Astrocyte (in vitro differentiated cells and primary cell): ENCODE measurements at regions not wholly inside any gene's neighbourhood (a gene's known extent, or its start where the extent isn't known, plus 50 kb on each side); places are given as distances from the start of the nearest gene placed in this dataset.

Experiments used
- DNase-seq: peaks from one replicate; pipeline ENCODE4 v3.0.0-alpha.2; 2010; ENCODE audit warnings: low read depth
- FAIRE-seq: peaks from 2 replicates; lab custom pipeline; 2011; peaks lifted over from hg19 to GRCh38; lab: Jason Lieb, UNC
- H2AFZ ChIP-seq: 2 replicates; pipeline ENCODE4 v1.6.0; 2012; ENCODE audit warnings: low read depth, low read length, inconsistent platforms
- H3K27ac ChIP-seq: 2 replicates; pipeline ENCODE4 v1.5.1; 2011; ENCODE audit warnings: low read depth, low read length, inconsistent platforms
- H3K27me3 ChIP-seq: 2 replicates; pipeline ENCODE4 v1.6.0; 2011; ENCODE audit warnings: low read length, inconsistent platforms; ENCODE audit not compliant: insufficient read depth
- H3K36me3 ChIP-seq: 2 replicates; pipeline ENCODE4 v1.5.1; 2011; ENCODE audit warnings: low read length, inconsistent platforms; ENCODE audit not compliant: insufficient read depth
- H3K4me1 ChIP-seq: 2 replicates; pipeline ENCODE4 v1.5.1; 2011; ENCODE audit warnings: low read length, inconsistent platforms; ENCODE audit not compliant: insufficient read depth
- H3K4me2 ChIP-seq: 2 replicates; pipeline ENCODE4 v1.6.0; 2012; ENCODE audit warnings: low read length, inconsistent platforms
- H3K4me3 ChIP-seq: 2 replicates; pipeline ENCODE4 v1.5.1; 2011; ENCODE audit warnings: low read depth, mild to moderate bottlenecking, low read length, inconsistent platforms; ENCODE audit not compliant: insufficient read depth
- H3K79me2 ChIP-seq: 2 replicates; pipeline ENCODE4 v1.6.0; 2012; ENCODE audit warnings: mild to moderate bottlenecking, low read length, inconsistent platforms; ENCODE audit not compliant: insufficient read depth
- H3K9ac ChIP-seq: 2 replicates; pipeline ENCODE4 v1.6.0; 2012; ENCODE audit warnings: mild to moderate bottlenecking, low read length, inconsistent platforms
- H3K9me3 ChIP-seq: 2 replicates; pipeline ENCODE4 v1.5.1; 2012; ENCODE audit warnings: low read depth, mild to moderate bottlenecking, low read length, inconsistent platforms; ENCODE audit not compliant: insufficient read depth
- H4K20me1 ChIP-seq: 2 replicates; pipeline ENCODE4 v1.6.0; 2012; ENCODE audit warnings: low read length, inconsistent platforms; ENCODE audit not compliant: insufficient read depth
- H3K27ac Mint-ChIP-seq: one replicate; pipeline ENCODE4 v1.8.0; 2021; ENCODE audit warnings: mild to moderate bottlenecking, mixed read lengths; ENCODE audit not compliant: unreplicated experiment
- H3K27me3 Mint-ChIP-seq: one replicate; pipeline ENCODE4 v1.8.0; 2021; ENCODE audit warnings: low read depth, mixed read lengths; ENCODE audit not compliant: unreplicated experiment
- H3K36me3 Mint-ChIP-seq: one replicate; pipeline ENCODE4 v1.8.0; 2021; ENCODE audit warnings: low read depth, mixed read lengths; ENCODE audit not compliant: unreplicated experiment
- H3K4me1 Mint-ChIP-seq: one replicate; pipeline ENCODE4 v1.8.0; 2021; ENCODE audit warnings: low read depth, mixed read lengths; ENCODE audit not compliant: unreplicated experiment
- H3K4me3 Mint-ChIP-seq: one replicate; pipeline ENCODE4 v1.8.0; 2021; ENCODE audit warnings: mild to moderate bottlenecking, moderate library complexity, mixed read lengths; ENCODE audit not compliant: unreplicated experiment
- H3K9me3 Mint-ChIP-seq: one replicate; pipeline ENCODE4 v1.8.0; 2021; ENCODE audit warnings: mild to moderate bottlenecking, mixed read lengths; ENCODE audit not compliant: unreplicated experiment
- EZH2 ChIP-seq: IDR thresholded peaks from 2 replicates; pipeline ENCODE4 v1.6.1; 2012; ENCODE audit warnings: mild to moderate bottlenecking, low read length, inconsistent platforms; ENCODE audit not compliant: insufficient read depth
- TF ChIP-seq, protein P1 (sequence below): IDR thresholded peaks from 2 replicates; pipeline ENCODE4 v1.5.1; 2011; ENCODE audit warnings: low read depth, mild to moderate bottlenecking, inconsistent platforms, low read length, moderate library complexity; ENCODE audit not compliant: insufficient read depth

DNA sequence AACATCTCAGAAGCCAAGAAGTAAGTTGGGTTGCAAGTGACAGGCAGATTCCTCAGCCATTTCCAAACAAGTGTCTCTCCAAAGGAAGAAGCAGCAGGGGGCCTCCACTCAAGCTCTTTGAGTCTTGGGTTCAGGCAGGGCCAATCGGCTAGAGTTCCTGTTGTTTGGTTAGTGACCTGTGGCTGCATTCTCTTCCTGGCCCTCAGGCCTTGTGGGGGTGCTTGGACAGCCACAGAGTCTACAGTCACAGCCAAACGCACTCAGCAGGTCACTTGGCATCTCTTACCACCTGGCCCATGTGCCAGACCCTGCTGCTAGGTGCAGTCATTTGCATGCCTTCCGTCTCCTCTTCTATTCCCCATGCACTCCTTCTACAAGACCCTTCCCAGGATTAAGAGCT is 353.9 kb downstream of the GRIN2B start:
- no peak for FAIRE-seq
- Histone ChIP-seq H3K9ac (no peak overlapping the region), H4K20me1 (no peaks in the 10 kb centered on the region), H3K9me3 (no peaks in the 10 kb centered on the region), H3K36me3 (no peaks in the 10 kb centered on the region), H3K4me3 (no peak overlapping the region), H3K4me2 (no peak overlapping the region), H2AFZ (no peak overlapping the region), H3K27ac (no peak overlapping the region), H3K27me3 (no peaks in the 10 kb centered on the region), H3K79me2 (no peaks in the 10 kb centered on the region), H3K4me1 (no peaks in the 10 kb centered on the region)
- DNase-seq = no peak
- TF ChIP-seq EZH2 = no peak
- TF ChIP-seq, protein P1, sequence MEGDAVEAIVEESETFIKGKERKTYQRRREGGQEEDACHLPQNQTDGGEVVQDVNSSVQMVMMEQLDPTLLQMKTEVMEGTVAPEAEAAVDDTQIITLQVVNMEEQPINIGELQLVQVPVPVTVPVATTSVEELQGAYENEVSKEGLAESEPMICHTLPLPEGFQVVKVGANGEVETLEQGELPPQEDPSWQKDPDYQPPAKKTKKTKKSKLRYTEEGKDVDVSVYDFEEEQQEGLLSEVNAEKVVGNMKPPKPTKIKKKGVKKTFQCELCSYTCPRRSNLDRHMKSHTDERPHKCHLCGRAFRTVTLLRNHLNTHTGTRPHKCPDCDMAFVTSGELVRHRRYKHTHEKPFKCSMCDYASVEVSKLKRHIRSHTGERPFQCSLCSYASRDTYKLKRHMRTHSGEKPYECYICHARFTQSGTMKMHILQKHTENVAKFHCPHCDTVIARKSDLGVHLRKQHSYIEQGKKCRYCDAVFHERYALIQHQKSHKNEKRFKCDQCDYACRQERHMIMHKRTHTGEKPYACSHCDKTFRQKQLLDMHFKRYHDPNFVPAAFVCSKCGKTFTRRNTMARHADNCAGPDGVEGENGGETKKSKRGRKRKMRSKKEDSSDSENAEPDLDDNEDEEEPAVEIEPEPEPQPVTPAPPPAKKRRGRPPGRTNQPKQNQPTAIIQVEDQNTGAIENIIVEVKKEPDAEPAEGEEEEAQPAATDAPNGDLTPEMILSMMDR = no peak
- no peaks in the 10 kb centered on the region for H3K9me3 Mint-ChIP-seq
- no peak overlapping the region for H3K4me3 Mint-ChIP-seq
- no peak overlapping the region for H3K27ac Mint-ChIP-seq
- H3K4me1 Mint-ChIP-seq = no peaks in the 10 kb centered on the region
- no peaks in the 10 kb centered on the region for H3K36me3 Mint-ChIP-seq
- H3K27me3 Mint-ChIP-seq = peaks cover 10% of the 10 kb centered on the region

DNA sequence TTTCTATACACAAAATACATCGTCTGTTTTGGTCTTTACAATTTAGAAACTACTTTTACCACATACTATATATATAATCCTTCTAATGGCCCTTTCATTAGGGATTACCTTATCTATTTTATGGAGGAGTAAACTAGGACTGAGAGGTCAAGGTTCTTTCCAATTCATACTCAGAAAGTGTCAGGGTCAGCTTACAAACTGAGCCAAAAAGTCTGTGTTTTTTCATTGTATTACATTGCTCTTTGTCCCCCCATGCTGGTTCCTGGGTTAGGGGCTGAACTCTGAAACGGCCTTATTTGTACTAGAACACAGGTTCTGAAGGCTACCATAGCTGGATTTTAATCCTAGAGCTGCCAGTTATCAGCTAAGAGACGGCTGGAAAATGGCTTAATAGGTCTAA is 368.1 kb downstream of the GRIN2B start:
- no peaks in the 10 kb centered on the region for H3K9me3 ChIP-seq
- no peaks in the 10 kb centered on the region for H3K79me2 ChIP-seq
- no peak for FAIRE-seq
- H3K36me3 ChIP-seq = no peaks in the 10 kb centered on the region
- no peak overlapping the region for H3K9ac ChIP-seq
- no peaks in the 10 kb centered on the region for H3K4me1 Mint-ChIP-seq
- no peaks in the 10 kb centered on the region for H4K20me1 ChIP-seq
- no peak overlapping the region for H3K4me3 ChIP-seq
- TF ChIP-seq EZH2 = no peak
- TF ChIP-seq, protein P1 = no peak
- H3K27ac Mint-ChIP-seq = no peak overlapping the region
- no peak overlapping the region for H3K4me3 Mint-ChIP-seq
- H3K4me2 ChIP-seq = no peak overlapping the region
- no peaks in the 10 kb centered on the region for H3K27me3 Mint-ChIP-seq
- no peak for DNase-seq
- H3K36me3 Mint-ChIP-seq = no peaks in the 10 kb centered on the region
- H3K4me1 ChIP-seq = no peaks in the 10 kb centered on the region
- H3K9me3 Mint-ChIP-seq = peaks cover 2% of the 10 kb centered on the region
- H3K27ac ChIP-seq = no peak overlapping the region
- H3K27me3 ChIP-seq = no peaks in the 10 kb centered on the region
- H2AFZ ChIP-seq = no peak overlapping the region

DNA sequence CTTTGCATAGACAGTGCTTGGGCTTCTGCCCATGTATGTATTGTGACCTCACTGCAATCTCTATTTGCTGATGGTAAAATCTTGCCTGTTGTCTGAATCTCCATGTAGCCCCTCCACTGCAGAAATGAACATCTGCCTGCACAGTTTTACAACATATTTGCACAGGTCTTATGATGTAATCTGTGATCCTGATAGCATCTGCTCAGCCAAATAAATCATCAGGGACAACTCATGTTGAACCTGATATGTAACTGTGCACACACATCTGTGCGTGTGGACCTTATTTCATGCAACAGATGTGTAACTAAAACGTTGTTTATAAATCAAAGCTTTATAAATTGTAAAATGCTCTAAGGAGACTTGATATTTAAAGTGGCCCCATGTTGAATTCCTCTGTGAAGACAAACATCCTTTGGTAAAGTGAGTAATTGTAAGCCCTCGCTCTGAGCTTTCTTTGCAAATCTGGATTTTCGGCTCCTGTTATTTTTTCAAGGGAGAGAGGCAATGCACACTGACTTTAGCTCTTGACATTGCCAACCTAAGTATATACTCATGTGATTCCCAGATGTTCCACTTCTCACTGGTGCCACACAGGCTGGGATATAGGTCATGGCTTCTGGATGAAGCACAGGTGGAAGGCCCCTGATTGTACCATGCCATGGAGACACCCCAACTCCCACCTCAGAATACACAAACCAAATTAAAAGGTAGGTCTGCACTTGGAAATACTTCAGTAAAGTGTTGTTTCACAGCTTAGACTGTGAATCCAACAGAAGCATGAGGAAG is 371.3 kb downstream of the GRIN2B start:
- DNase-seq = no peak
- H3K9ac ChIP-seq = no peak overlapping the region
- H3K4me2 ChIP-seq = no peak overlapping the region
- TF ChIP-seq, protein P1 = no peak
- TF ChIP-seq EZH2 = no peak
- peaks cover 2% of the 10 kb centered on the region for H3K9me3 Mint-ChIP-seq
- no peaks in the 10 kb centered on the region for H3K36me3 Mint-ChIP-seq
- no peaks in the 10 kb centered on the region for H4K20me1 ChIP-seq
- H3K79me2 ChIP-seq = no peaks in the 10 kb centered on the region
- no peaks in the 10 kb centered on the region for H3K27me3 ChIP-seq
- H3K27ac Mint-ChIP-seq = no peak overlapping the region
- no peak overlapping the region for H3K4me3 ChIP-seq
- H3K9me3 ChIP-seq = no peaks in the 10 kb centered on the region
- FAIRE-seq = no peak
- H2AFZ ChIP-seq = no peak overlapping the region
- no peaks in the 10 kb centered on the region for H3K4me1 Mint-ChIP-seq
- no peaks in the 10 kb centered on the region for H3K36me3 ChIP-seq
- no peak overlapping the region for H3K27ac ChIP-seq
- H3K4me3 Mint-ChIP-seq = no peak overlapping the region
- H3K4me1 ChIP-seq = no peaks in the 10 kb centered on the region
- no peaks in the 10 kb centered on the region for H3K27me3 Mint-ChIP-seq
